Lung (tissue), 11 donors: ENCODE measurements at regions not wholly inside any gene's neighbourhood (a gene's known extent, or its start where the extent isn't known, plus 50 kb on each side); places are given as distances from the start of the nearest gene placed in this dataset.

Experiments used
- ATAC-seq: fragments of 200-7000 bp; cut with Tn5 transposase; one replicate; pipeline ENCODE4 v1.9.1; 2020; ENCODE audit warnings: moderate number of reproducible peaks; ENCODE audit not compliant: insufficient read depth, low FRiP score
- DNase-seq, 3 donors: peaks; one replicate each; pipeline ENCODE4 v3.0.0-alpha.2; 2013 to 2017
- H3K27ac ChIP-seq, 2 donors: one replicate each; pipeline ENCODE4 v1.5.1; 2013; ENCODE audit warnings: mild to moderate bottlenecking in 2 of 2, moderate library complexity in 2 of 2, control low read depth in 1 of 2, inconsistent platforms in 1 of 2, low read depth in 1 of 2, low read length in 1 of 2
- H3K27me3 ChIP-seq, 3 donors: one replicate each; pipeline ENCODE4 v1.5.1; 2013; ENCODE audit warnings: low read length in 2 of 3; ENCODE audit not compliant: control insufficient read depth in 3 of 3, insufficient read depth in 3 of 3
- H3K36me3 ChIP-seq, 4 donors: one replicate each; pipeline ENCODE4 v1.5.1; 2013; ENCODE audit warnings: low read length in 4 of 4, mild to moderate bottlenecking in 1 of 4, moderate library complexity in 1 of 4; ENCODE audit not compliant: control insufficient read depth in 4 of 4, insufficient read depth in 4 of 4
- H3K4me1 ChIP-seq, 5 donors: one replicate each; pipeline ENCODE4 v1.5.1; 2013; ENCODE audit warnings: low read length in 5 of 5, mild to moderate bottlenecking in 2 of 5, moderate library complexity in 1 of 5; ENCODE audit not compliant: control insufficient read depth in 5 of 5, insufficient read depth in 5 of 5
- H3K4me3 ChIP-seq: one replicate; pipeline ENCODE4 v1.5.1; 2013; ENCODE audit warnings: mild to moderate bottlenecking, control low read depth, moderate library complexity
- H3K9ac ChIP-seq, 2 donors: one replicate each; pipeline ENCODE4 v1.5.1; 2013; ENCODE audit warnings: low read length in 2 of 2, control low read depth in 1 of 2; ENCODE audit not compliant: insufficient read depth in 1 of 2
- H3K9me3 ChIP-seq, 4 donors: one replicate each; pipeline ENCODE4 v1.5.1; 2013; ENCODE audit warnings: low read length in 3 of 4, mild to moderate bottlenecking in 1 of 4, moderate library complexity in 1 of 4; ENCODE audit not compliant: control insufficient read depth in 4 of 4, insufficient read depth in 3 of 4
- WGBS, 2 donors: extraction: QIAGEN DNeasy Blood & Tissue Kit; methylation state at CpG; one replicate each; pipeline ENCODE4 v1.1.7; 2013; 5-methylcytosine and 5-hydroxymethylcytosine counted together
- TF ChIP-seq, protein P1 (sequence below): IDR thresholded peaks from 2 replicates; pipeline ENCODE4 v1.5.1; 2012; ENCODE audit warnings: mild to moderate bottlenecking; ENCODE audit errors: control extremely low read depth, extremely low read depth
- donor health status: control.
- donor health status: control.
- donor health status: Bipolar disorder and iron deficiency.
- donor health status: healthy.
- donor health status: DM: yes; HTN: yes; CAD: no.

DNA sequence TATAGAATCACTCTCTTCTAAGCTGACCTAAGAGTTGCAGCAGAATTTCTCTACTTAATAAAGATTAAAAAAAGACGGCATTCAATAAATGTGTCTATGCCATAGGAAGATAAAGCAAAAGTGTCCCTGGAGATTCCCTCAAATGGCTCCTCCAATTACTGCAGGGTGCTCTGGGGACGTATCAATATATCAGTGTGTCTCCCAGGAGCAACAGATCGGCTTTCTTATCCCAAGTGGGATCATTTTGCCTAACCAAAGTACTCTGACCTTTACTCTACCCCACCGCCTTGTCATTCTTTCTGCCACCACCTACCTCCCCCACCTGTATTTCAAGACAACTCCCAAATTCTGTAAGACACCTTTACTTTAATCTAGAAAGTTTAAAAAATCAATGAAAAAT is 202.0 kb upstream of the SEMA3C start:
- WGBS, 2 donors: 90 to 92% methylated on average over 4 of the region's 4 CpGs
- H3K36me3 ChIP-seq: no peaks in the 10 kb centered on the region
- ATAC-seq (no peak), DNase-seq (no peak)
- no peak overlapping the region for H3K4me3 ChIP-seq
- TF ChIP-seq, protein P1, sequence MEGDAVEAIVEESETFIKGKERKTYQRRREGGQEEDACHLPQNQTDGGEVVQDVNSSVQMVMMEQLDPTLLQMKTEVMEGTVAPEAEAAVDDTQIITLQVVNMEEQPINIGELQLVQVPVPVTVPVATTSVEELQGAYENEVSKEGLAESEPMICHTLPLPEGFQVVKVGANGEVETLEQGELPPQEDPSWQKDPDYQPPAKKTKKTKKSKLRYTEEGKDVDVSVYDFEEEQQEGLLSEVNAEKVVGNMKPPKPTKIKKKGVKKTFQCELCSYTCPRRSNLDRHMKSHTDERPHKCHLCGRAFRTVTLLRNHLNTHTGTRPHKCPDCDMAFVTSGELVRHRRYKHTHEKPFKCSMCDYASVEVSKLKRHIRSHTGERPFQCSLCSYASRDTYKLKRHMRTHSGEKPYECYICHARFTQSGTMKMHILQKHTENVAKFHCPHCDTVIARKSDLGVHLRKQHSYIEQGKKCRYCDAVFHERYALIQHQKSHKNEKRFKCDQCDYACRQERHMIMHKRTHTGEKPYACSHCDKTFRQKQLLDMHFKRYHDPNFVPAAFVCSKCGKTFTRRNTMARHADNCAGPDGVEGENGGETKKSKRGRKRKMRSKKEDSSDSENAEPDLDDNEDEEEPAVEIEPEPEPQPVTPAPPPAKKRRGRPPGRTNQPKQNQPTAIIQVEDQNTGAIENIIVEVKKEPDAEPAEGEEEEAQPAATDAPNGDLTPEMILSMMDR: no peak
- no peak overlapping the region for H3K27ac ChIP-seq
- no peaks in the 10 kb centered on the region for H3K27me3 ChIP-seq
- no peak overlapping the region for H3K9ac ChIP-seq
- peaks cover 0 to 10% (median 0%) of the 10 kb centered on the region in 5 donors for H3K4me1 ChIP-seq
- peaks cover 0 to 2% (median 0%) of the 10 kb centered on the region in 4 donors for H3K9me3 ChIP-seq

DNA sequence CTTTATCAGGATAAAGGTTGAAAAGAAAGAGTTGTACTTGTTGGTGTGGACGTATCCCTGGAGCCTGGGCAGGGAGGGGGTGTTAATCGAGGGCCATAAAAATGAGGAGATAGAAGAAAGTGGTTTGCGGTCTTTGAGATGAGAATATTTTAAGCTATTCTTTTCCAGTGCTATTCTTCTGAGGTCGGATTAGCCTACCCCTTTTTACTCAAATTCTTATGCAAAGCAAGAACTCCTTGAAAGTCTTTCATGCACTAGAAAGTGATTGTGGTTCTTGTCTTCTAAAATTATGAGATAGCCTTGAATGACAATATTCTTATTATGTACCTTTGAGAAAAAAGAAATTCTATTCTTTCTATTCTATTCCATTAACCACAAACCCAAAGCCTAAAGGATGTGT is 201.3 kb upstream of the SEMA3C start:
- peaks cover 0 to 2% (median 0%) of the 10 kb centered on the region in 4 donors for H3K9me3 ChIP-seq
- TF ChIP-seq, protein P1: no peak
- no peaks in the 10 kb centered on the region for H3K27me3 ChIP-seq
- no peak overlapping the region for H3K4me3 ChIP-seq
- H3K4me1 ChIP-seq: peaks cover 0 to 10% (median 0%) of the 10 kb centered on the region in 5 donors
- no peak for DNase-seq
- 91 to 97% methylated on average over 4 of the region's 4 CpGs for WGBS, 2 donors
- H3K36me3 ChIP-seq: no peaks in the 10 kb centered on the region
- no peak overlapping the region for H3K9ac ChIP-seq
- ATAC-seq: no peak
- no peak overlapping the region for H3K27ac ChIP-seq

DNA sequence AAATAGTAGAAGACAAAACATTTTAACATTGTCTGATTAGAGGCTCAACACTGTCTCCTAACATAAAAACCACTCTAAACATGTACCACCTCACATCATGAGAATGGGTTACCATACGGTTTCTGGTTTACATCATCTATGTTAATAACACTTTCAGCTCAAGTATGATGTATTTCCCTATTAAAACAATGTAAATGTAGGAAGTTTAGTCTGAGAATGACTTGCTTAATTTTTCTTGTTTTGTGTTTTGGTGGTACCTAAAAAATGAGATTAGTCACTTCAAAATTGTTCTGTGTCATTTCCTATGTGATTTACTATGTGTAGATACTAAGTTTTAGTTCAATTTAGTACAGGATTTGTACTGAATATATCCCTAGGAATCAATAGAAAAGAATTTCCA is 195.8 kb upstream of the SEMA3C start:
- Histone ChIP-seq H3K9ac (no peak overlapping the region), H3K9me3 (peaks cover 0 to 2% (median 0%) of the 10 kb centered on the region in 4 donors), H3K36me3 (no peaks in the 10 kb centered on the region), H3K27ac (no peak overlapping the region), H3K4me1 (peaks cover 0 to 6% (median 0%) of the 10 kb centered on the region in 5 donors), H3K27me3 (no peaks in the 10 kb centered on the region), H3K4me3 (no peak overlapping the region)
- WGBS, 2 donors: 88% methylated on average over 1 of the region's 1 CpG
- DNase-seq (no peak), ATAC-seq (no peak)
- TF ChIP-seq, protein P1: no peak

DNA sequence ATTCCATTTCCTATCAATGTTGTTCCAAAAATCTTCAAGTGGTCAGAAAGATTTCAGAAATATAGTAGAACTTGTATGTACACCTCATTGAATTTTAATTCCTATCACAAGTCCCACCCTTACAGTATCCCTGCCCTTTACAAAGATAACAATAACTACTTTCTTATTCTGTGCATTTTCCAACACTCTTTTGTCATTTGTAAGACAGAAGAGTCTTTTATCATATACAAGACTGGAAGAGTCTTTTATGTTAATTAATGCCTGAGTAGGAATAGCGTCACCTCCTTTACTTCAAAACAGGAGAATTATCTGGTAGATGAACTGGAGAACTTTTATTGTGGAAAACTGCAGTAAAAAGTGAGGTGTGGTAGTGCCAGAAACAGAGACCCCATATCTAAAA is 193.9 kb upstream of the SEMA3C start:
- no peak for ATAC-seq
- TF ChIP-seq, protein P1: no peak
- Histone ChIP-seq H3K27me3 (no peaks in the 10 kb centered on the region), H3K27ac (no peak overlapping the region), H3K36me3 (no peaks in the 10 kb centered on the region), H3K4me3 (no peak overlapping the region), H3K9me3 (no peaks in the 10 kb centered on the region), H3K4me1 (peaks cover 0 to 6% (median 0%) of the 10 kb centered on the region in 5 donors), H3K9ac (no peak overlapping the region)
- no peak for DNase-seq
- WGBS, 2 donors: 92 to 97% methylated on average over 1 of the region's 1 CpG
